ENCODE measurements at regions not wholly inside any gene's neighbourhood (a gene's known extent, or its start where the extent isn't known, plus 50 kb on each side); places are given as distances from the start of the nearest gene placed in this dataset.

DNA sequence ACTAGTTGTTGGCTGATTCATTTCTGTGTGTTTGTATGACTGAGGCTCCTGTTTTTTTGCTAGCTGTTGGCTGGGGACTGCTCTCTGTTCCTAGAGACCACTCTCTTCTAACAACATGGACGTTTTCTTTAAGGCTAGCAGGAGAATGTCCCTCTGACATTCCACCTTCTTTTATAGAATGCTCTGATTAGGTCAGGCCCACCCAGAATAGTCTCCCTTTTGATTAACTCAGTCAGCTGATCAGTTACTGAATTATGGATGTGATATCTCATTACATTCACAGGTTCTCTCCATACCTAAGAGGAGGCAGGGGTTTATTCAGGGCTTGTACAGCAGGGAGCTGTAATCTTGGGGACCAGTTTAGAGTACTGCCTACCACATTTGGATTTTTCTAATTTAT lies 175.6 kb upstream of the RHOBTB1 start:
- TF ChIP-seq, protein P1, sequence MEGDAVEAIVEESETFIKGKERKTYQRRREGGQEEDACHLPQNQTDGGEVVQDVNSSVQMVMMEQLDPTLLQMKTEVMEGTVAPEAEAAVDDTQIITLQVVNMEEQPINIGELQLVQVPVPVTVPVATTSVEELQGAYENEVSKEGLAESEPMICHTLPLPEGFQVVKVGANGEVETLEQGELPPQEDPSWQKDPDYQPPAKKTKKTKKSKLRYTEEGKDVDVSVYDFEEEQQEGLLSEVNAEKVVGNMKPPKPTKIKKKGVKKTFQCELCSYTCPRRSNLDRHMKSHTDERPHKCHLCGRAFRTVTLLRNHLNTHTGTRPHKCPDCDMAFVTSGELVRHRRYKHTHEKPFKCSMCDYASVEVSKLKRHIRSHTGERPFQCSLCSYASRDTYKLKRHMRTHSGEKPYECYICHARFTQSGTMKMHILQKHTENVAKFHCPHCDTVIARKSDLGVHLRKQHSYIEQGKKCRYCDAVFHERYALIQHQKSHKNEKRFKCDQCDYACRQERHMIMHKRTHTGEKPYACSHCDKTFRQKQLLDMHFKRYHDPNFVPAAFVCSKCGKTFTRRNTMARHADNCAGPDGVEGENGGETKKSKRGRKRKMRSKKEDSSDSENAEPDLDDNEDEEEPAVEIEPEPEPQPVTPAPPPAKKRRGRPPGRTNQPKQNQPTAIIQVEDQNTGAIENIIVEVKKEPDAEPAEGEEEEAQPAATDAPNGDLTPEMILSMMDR (conservative IDR thresholded peaks at IDR 0.05), result no peak
- no peak for TF ChIP-seq ZFX (IDR thresholded peaks at IDR 0.05)
- no peak overlapping the region for H3K27ac ChIP-seq

DNA sequence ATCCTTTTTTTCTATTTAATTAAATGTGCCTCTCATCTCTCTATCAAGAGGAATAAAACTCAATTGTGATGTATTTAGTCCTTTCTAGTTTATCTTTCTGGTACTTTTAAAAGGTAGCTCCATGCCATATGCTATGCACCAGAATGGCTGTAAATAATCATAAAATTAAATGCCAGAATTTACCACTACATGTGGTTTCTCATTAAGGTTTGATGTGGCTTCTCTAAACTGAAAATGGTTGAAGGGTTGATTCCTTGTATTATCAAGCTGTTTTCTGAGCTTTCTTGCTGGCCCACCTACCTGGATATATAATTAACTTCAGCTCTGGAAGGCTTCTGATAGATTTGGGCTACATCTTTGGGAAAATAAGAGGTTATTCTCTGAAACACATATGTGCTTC lies 171.9 kb upstream of the RHOBTB1 start:
- TF ChIP-seq, protein P1 (conservative IDR thresholded peaks at IDR 0.05), result no peak
- no peak for TF ChIP-seq ZFX (IDR thresholded peaks at IDR 0.05)
- H3K27ac ChIP-seq, result no peak overlapping the region

GRCh38 chr10:61112771-61113170 lies 168.8 kb upstream of the RHOBTB1 start:
- TF ChIP-seq, protein P1 (conservative IDR thresholded peaks at IDR 0.05), result no peak
- no peak for TF ChIP-seq ZFX (IDR thresholded peaks at IDR 0.05)
- H3K27ac ChIP-seq, result no peak overlapping the region

DNA sequence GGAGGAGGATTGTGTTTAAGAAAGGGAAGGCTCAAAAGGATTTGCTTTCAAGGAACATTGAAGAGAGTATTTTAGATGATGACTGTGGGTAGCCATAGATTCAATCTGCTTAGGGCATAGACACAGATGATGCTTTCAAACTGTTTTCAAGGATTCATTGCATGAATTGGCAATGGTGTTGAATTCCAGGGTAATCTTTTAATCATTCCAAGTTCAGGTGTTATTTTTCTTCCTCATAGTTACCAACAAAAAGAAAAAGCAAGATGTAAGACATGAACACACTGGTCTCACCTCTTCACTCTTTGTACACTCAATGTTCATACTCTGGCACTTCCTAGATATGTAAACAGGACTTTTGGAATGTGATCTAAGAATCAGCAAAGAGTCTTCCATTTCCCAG lies 167.0 kb upstream of the RHOBTB1 start:
- no peak for TF ChIP-seq ZFX (IDR thresholded peaks at IDR 0.05)
- H3K27ac ChIP-seq, result no peak overlapping the region

- H3K27ac ChIP-seq, result no peak overlapping the region
- TF ChIP-seq ZFX (IDR thresholded peaks at IDR 0.05), result no peak
- TF ChIP-seq, protein P1 (conservative IDR thresholded peaks at IDR 0.05), result no peak
Observed at GRCh38 chr10:61110188-61110844, 166.3 kb upstream of the RHOBTB1 start.

DNA sequence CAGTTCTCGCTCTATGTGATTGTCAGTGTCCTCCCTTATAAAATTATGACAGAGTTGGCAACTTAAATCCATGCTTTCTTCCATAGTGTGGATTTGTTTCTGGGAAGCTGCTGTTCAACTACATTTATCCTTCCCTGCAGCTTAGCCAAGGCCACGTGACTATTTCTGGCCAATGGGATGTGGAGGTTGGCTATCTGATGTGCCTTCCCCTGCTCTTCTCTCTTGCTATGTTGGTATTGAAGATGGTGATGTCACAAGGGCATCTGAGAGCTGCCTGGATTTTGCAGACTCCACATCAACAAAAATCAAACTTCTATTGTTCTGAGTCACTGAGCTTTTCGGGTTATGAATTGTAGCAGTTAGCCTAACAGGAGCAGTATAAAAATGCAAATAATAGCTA lies 164.9 kb upstream of the RHOBTB1 start:
- TF ChIP-seq, protein P1 (conservative IDR thresholded peaks at IDR 0.05), result no peak
- TF ChIP-seq ZFX (IDR thresholded peaks at IDR 0.05), result no peak
- no peak overlapping the region for H3K27ac ChIP-seq

GRCh38 chr10:61100887-61101286 lies 156.9 kb upstream of the RHOBTB1 start:
- TF ChIP-seq, protein P1 (conservative IDR thresholded peaks at IDR 0.05), result no peak
- no peak for TF ChIP-seq ZFX (IDR thresholded peaks at IDR 0.05)
- no peak overlapping the region for H3K27ac ChIP-seq

- no peak for TF ChIP-seq ZFX (IDR thresholded peaks at IDR 0.05)
- TF ChIP-seq, protein P1 (conservative IDR thresholded peaks at IDR 0.05), result no peak
- H3K27ac ChIP-seq, result no peak overlapping the region
Observed at GRCh38 chr10:61099756-61100155, 155.8 kb upstream of the RHOBTB1 start.
